ENCODE measurements at regions not wholly inside any gene's neighbourhood (a gene's known extent, or its start where the extent isn't known, plus 50 kb on each side); places are given as distances from the start of the nearest gene placed in this dataset.
"Not testable (repeated sequence)": the region's sequence is repeated elsewhere in the genome, so short reads cannot be mapped to it uniquely, and the experiment has no call there.

- ATAC-seq, result not testable (repeated sequence)
Measured at GRCh38 chr4:189629733-189630132, 310.9 kb upstream of the FRG1 start.

GRCh38 chr4:189630913-189631567, 309.6 kb upstream of the FRG1 start:
- ATAC-seq, result not testable (repeated sequence)

DNA sequence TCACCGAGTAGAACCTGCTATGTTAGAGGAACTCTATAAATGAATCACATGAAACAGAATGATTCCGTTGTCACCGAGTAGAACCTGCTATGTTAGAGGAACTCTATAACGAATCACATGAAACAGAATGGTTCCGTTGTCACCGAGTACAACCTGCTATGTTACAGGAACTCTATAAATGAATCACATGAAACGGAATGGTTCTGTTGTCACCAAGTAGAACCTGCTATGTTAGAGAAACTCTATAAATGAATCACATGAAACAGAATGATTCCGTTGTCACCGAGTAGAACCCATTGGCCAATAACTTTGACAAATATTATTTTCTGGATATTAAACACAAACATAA, 309.1 kb upstream of the FRG1 start:
- ATAC-seq, result not testable (repeated sequence)

DNA sequence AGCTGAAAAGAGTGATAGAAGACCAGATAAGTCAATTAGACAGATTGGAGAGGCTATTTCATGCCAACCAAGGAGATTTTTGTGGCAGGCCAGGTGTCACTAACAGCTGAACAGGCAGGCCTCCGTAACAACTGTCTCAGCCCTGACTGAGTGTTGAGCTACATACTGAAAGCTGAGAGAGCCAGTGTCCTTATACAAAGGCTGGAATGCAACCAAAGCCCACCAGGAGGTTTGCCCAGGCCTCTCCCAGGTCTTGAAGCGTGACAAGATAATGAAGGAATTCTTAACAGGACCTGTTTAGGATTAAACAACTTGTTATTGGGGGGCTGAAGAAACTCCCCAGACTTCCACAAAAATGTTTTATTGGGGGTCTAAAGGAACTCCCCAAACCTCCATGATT, 290.2 kb upstream of the FRG1 start:
- not testable (repeated sequence) for ATAC-seq

DNA sequence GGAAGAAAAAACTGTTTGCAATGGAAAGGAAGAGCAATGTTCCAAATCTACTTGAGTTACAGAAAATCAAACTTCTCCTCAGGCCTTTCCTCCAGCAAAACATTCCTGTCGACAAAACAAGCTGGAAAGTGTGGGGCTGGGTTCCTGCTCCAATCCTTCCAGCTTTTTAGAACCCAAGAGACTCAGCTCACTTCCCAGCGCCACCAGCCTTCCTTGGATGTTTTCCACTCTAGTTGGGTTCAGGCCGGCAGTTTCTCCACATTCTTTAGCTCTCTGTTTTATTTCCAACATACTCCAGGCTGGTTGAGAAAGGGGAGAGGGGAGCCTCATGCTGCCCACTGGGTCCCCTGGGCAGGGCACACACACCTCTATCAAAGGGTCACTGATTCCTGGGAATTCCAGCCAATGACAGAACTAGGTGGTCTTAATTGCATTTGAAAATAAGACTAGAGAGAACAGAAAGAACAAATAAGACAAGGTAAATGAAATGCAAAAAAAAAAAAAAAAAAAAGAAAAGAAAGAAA, 287.5 kb upstream of the FRG1 start:
- ATAC-seq, result not testable (repeated sequence)

DNA sequence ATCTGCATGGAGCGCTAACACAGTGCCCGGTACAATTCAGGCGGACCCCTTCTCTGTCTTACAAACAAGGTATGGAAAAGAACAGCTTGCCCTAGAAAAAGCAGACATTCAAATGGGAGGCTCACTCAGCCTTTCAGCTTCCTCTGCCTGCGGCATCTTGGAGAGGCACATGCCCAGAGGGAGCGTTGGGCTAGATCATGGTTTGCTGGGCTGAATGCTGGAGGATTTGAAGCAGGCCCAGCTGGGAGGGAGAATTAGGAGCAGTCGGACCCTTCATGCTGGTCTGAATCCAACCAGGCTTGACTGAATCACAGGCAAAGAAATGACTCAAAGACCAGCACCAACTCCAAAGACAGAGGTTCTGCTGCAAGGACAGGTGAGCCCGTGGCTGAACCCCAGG, 286.7 kb upstream of the FRG1 start:
- ATAC-seq, result not testable (repeated sequence)

DNA sequence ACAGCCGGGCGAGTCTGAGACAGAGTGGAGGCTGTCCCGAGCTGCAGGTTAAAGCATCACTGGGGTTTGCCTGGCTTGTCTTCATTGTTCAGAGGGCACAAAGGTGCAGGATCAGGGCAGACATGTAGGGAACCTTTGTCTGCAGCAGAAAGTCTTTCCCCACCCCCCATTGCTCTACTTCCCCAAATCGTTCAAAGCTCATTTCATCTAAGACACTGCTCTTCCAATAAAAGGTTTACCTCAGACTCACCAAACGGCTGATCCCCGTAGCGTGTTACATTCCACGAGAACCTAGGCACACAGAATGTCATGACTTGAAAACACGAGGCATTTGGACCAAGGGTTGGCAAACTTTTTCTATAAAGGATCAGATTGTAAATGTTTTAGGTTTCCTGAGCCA, 286.3 kb upstream of the FRG1 start:
- ATAC-seq, result not testable (repeated sequence)

DNA sequence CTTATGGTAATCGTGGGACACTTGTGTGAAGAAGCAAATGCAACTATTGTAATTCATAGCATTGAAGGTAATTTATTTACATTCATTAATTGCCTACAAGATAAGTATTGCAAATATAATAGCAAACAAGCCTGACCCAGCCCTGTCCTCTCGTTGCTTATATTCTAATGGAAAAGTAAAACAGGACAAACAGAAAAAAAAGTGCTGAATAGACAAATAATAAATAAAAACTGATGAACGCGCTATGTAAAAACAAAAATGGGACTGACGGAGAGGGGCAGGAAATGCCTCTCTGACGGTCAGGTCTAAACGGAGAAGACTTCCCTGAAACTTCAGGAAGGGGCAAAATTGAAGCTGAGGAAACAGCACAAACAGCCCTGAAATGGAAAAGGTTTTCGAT, 284.9 kb upstream of the FRG1 start:
- not testable (repeated sequence) for ATAC-seq

- ATAC-seq, result no peak
Measured at GRCh38 chr4:189656641-189657040, 284.0 kb upstream of the FRG1 start.

- not testable (repeated sequence) for ATAC-seq
Measured at GRCh38 chr4:189658259-189658658, 282.4 kb upstream of the FRG1 start.

GRCh38 chr4:189658831-189659230, 281.8 kb upstream of the FRG1 start:
- not testable (repeated sequence) for ATAC-seq

DNA sequence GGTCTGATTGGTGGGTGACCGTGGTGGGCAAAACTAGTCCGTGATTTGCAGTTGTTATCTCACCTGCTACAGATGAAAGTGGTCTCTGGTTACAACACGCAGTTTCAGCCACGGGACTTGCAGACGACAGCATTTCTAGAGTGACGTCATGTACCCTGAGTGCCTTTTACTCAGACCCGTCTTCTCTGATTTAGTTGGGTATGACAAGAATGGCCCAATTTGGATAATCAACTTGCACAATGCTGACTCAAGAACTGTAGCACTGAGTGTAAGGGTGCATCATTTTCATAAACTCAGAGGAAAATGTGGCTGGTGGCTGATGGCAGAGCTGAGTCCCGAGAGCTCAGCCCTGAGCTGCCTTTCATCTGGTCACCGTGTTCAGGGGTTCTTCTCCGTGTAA, 281.4 kb upstream of the FRG1 start:
- no peak for ATAC-seq

GRCh38 chr4:189660722-189661360, 279.8 kb upstream of the FRG1 start:
- no peak for ATAC-seq

DNA sequence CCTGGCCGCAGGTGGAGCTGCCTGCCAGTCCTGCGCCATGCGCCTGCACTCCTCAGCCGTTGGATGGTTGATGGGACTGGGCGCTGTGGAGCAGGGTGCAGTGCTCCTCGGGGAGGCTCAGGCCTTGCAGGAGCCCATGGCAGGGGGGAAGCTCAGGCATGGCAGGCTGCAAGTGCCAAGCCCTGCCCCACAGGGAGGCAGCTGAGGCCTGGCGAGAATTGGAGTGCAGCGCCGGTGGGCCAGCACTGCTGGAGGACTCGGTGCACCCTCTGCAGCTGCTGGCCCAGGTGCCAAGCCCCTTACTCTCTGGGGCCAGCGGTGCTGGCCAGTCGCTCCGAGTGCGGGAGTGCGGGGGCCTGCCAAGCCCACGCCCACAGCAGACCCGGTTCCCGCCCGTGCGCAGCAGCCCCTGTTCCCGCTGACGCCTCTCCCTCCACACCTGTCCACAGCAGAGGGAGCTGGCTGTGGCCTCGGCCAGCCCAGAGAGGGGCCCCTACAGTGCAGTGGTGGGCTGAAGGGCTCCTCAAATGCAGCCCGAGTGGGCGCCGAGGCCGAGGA, 275.9 kb upstream of the FRG1 start:
- no peak for ATAC-seq

DNA sequence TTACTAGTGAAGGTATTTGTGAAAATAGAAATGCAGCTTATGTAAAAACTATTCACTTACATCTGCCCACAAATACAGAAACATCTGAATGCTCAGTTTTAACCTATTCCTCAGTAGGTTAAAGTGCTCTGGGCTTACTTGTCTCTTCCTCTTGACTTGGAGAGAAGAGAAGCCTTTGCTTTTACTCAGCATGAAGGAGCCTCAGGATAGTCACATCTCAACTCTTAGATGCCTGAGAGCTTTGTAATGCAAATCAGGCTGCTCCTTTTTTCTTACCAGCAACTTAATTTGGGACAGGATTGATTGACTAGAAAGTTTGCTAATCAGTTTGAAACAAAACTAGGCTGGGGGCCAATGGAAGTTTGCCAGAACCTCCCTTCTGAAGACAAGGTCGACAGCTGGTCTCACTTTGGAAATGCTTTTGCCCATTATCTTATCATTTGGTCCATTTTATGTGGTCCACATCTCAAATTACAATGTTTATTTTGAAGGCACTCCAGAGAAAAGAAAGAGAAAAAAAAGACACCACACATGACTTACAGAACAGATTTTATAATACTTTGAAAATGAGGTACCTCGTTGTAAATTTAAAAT, 274.9 kb upstream of the FRG1 start:
- not testable (repeated sequence) for ATAC-seq

DNA sequence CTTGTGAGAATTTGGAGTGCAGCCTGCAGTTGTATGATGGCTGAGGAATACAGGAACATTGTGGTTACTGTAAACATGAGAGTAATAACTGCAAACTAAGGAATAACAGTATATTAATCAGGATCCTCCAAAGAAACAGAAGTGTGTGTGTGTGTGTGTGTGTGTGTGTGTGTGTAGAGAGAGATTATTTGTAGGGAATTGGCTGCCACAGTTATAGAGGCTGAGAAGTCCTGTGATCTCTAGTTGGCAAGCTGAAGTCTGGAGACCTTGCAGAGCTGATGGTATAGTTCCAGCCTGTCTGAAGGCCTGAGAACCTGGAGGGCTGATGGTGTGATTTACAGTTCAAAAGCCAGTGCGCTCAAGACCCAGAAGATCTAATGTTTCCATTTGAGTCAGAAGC, 273.3 kb upstream of the FRG1 start:
- not testable (repeated sequence) for ATAC-seq

GRCh38 chr4:189697675-189698245, 242.9 kb upstream of the FRG1 start:
- ATAC-seq, result not testable (repeated sequence)

DNA sequence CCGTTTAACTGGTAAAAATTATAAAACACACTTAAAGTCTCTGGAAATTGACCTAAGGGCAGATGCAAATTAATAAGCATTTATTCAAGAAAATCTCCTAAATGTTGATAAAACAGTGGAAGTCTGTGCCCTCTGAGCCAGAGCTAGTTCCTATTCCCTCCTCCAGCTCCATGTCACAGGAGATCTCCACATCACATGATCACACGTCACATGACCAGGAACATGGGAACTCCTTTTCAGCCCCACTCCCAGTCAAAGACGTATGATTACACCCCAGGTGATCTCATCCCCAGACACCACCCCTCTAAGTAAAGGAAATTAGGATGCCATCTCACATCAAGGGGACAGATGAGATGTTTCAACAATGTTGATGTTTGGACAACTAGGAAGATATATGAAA, 237.7 kb upstream of the FRG1 start:
- ATAC-seq, result not testable (repeated sequence)

DNA sequence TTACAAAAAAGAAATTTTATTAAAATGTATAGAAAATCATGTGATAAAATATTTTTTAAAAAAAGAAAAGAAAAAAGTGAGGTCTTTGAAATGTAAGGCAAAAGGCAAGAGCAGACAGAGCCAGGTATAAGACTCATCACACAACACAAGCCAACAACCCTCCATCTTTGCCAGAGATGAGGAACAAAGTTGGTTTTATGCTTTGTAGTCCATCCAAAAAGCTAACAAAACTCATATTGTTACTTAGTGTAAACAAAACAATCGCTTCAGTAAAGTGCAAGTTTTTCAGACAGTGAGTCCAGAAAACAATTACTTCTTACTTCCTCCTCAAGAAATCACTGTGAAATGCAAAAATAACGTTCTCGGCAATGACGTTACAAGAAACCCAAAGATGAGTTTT, 233.9 kb upstream of the FRG1 start:
- not testable (repeated sequence) for ATAC-seq

DNA sequence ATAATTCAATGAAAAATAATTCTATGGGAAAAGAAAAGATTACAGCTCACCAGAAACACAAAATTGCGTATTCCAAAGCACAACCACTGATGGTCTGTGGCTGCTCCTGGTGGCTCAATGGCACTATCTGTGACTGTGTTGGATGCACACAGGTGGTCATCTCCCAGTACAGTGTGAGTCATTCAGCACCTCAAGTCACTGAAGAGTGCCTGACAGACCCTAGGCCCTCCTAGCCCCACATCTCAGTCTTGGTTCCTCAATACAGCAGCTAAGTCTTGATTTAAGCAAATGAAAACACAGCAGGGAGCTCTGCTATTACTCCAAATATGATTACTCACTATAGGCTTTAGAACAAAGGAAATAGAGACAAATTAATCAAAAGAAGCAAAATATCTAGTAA, 233.4 kb upstream of the FRG1 start:
- ATAC-seq, result not testable (repeated sequence)

DNA sequence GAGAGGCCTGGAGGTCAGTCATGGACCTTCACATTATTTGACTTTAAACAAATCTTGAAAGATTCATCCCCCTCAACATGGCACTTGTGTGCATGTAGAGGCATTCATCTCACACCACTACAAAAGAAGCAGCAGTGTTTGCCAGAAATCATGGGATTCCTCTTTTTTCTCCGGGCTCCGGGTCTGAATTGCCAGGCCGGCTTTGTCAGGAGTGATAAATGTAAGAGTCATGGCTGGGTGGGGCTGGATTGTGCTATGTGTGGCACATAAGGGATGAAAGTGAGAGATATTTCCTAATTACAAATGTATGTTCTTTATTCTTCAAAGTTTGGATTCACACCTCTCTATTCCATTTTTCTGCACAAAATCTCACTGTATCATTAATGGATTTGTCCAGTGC, 228.7 kb upstream of the FRG1 start:
- not testable (repeated sequence) for ATAC-seq

DNA sequence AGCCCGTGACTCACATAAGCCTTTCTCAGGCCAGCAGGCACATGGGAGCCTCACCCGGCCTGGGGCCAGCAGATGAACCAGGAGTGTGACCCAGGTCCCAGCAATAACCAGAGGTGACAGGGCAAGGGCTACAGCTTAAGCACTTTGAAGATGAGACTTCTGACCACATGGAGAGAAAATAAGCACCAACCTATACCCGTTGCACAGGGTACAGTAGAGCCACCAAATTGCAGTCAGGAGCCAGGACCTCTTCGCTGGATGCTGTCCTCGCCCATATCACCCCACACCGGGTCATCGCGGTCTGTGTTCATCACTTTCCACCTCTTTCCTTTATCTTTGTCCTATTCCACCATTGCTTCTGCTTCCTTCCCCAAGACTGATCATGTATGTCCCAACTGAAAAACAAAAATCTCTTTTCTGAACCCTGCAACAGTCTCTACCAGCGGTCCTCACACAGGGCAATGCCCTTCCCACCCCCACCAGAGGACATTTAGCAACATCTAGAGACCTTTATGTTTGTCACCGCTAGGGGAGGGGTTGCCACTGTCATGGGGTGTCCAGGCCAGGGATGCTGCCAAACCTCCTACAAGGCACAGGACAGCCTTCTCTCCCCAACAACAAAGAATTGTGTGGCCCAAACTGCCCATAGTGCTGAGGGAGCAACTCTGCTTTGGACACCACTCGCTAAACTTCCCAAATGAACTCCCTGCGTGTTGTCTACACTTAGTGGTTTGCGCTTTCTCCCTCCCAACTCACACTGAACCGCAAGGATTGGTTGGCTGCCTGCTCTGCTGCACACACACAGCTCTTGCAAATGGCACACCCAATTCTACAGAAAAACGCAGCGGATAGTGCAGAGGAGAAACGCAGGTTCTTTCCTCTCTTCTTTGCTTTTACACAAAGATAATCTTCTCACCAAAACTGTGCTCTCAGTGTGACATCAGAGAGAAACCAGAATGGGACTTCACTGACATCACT, 219.4 kb upstream of the FRG1 start:
- ATAC-seq, result not testable (repeated sequence)

Measured in esophagus mucosa (tissue), 1 donor.